Mesendoderm (in vitro differentiated cells): ENCODE measurements at regions not wholly inside any gene's neighbourhood (a gene's known extent, or its start where the extent isn't known, plus 50 kb on each side); places are given as distances from the start of the nearest gene placed in this dataset.
A peak's percentile ranks its signal among the peaks of the same experiment; 100 is the strongest.

ENCODE experiments used
- DNase-seq: peaks from one replicate; pipeline ENCODE4 v3.0.0; 2013
- H2AK5ac ChIP-seq: 2 replicates; pipeline ENCODE4 v1.6.1; 2013; ENCODE audit warnings: low read length, inconsistent platforms
- H2BK120ac ChIP-seq: 2 replicates; pipeline ENCODE4 v1.6.1; 2013; ENCODE audit warnings: low read depth, mild to moderate bottlenecking, low read length, moderate library complexity, mixed read lengths
- H2BK15ac ChIP-seq: replicated peaks from 2 replicates; pipeline ENCODE4 v1.6.1; 2013; ENCODE audit warnings: low read depth, mild to moderate bottlenecking, moderate library complexity
- H2BK5ac ChIP-seq: 2 replicates; pipeline ENCODE4 v1.6.1; 2013; ENCODE audit warnings: low read length, inconsistent platforms
- H3K18ac ChIP-seq: 2 replicates; pipeline ENCODE4 v1.6.1; 2013; ENCODE audit warnings: mild to moderate bottlenecking, low read length, mixed read lengths
- H3K23ac ChIP-seq: one replicate; pipeline ENCODE4 v1.6.1; 2013; ENCODE audit warnings: low read length
- H3K27ac ChIP-seq: 2 replicates; pipeline ENCODE4 v1.5.1; 2013; ENCODE audit warnings: low read depth, mild to moderate bottlenecking, inconsistent platforms, low read length, moderate library complexity
- H3K27me3 ChIP-seq: 2 replicates; pipeline ENCODE4 v1.6.1; 2013; ENCODE audit warnings: low read length, control low read depth, mild to moderate bottlenecking, inconsistent platforms; ENCODE audit not compliant: insufficient read depth, poor library complexity
- H3K36me3 ChIP-seq: 2 replicates; pipeline ENCODE4 v1.6.1; 2013; ENCODE audit warnings: low read length, inconsistent platforms; ENCODE audit not compliant: control insufficient read depth, insufficient read depth
- H3K4ac ChIP-seq: one replicate; pipeline ENCODE4 v1.6.1; 2013; ENCODE audit warnings: low read depth, mild to moderate bottlenecking, low read length, moderate library complexity
- H3K4me1 ChIP-seq: 2 replicates; pipeline ENCODE4 v1.6.1; 2013; ENCODE audit warnings: low read depth, low read length, inconsistent platforms; ENCODE audit not compliant: control insufficient read depth
- H3K4me2 ChIP-seq: 2 replicates; pipeline ENCODE4 v1.6.1; 2013; ENCODE audit warnings: low read length
- H3K4me3 ChIP-seq: 2 replicates; pipeline ENCODE4 v1.5.1; 2013; ENCODE audit warnings: mild to moderate bottlenecking, low read length
- H3K56ac ChIP-seq: one replicate; pipeline ENCODE4 v1.6.1; 2013; ENCODE audit warnings: low read length
- H3K79me1 ChIP-seq: 2 replicates; pipeline ENCODE4 v1.6.1; 2013; ENCODE audit warnings: low read length, inconsistent platforms
- H3K79me2 ChIP-seq: 2 replicates; pipeline ENCODE4 v1.6.1; 2013; ENCODE audit warnings: mild to moderate bottlenecking, low read length; ENCODE audit not compliant: control insufficient read depth, insufficient read depth
- H3K9ac ChIP-seq: 2 replicates; pipeline ENCODE4 v1.6.1; 2013; ENCODE audit warnings: low read length, inconsistent platforms
- H4K5ac ChIP-seq: one replicate; pipeline ENCODE4 v1.6.1; 2013; ENCODE audit warnings: low read length
- H4K8ac ChIP-seq: one replicate; pipeline ENCODE4 v1.6.1; 2013; ENCODE audit warnings: low read depth, mild to moderate bottlenecking, control low read depth, low read length, moderate library complexity
- WGBS: extraction: QIAGEN DNeasy Blood & Tissue Kit; methylation state at CpG from one replicate; pipeline ENCODE4 v1.1.7; 2013; ENCODE audit warnings: low lambda C conversion rate, missing lambda C conversion rate; ENCODE audit not compliant: insufficient coverage; ENCODE audit errors: extremely low coverage; 5-methylcytosine and 5-hydroxymethylcytosine counted together

- peaks cover 2% of the 10 kb centered on the region for H3K4me1 ChIP-seq
- no peak overlapping the region for H2AK5ac ChIP-seq
- H3K56ac ChIP-seq, result no peak overlapping the region
- H2BK5ac ChIP-seq, result no peak overlapping the region
- no peak overlapping the region for H3K18ac ChIP-seq
- H3K9ac ChIP-seq, result no peak overlapping the region
- H3K27me3 ChIP-seq, result no peaks in the 10 kb centered on the region
- H4K8ac ChIP-seq, result no peak overlapping the region
- WGBS, result no CpG with 5 or more reads among the region's 2 CpGs
- no peak overlapping the region for H3K4me3 ChIP-seq
- no peak overlapping the region for H3K4ac ChIP-seq
- H3K23ac ChIP-seq, result no peak overlapping the region
- no peak overlapping the region for H3K4me2 ChIP-seq
- no peak overlapping the region for H2BK15ac ChIP-seq
- no peak for DNase-seq
- no peaks in the 10 kb centered on the region for H3K36me3 ChIP-seq
- H2BK120ac ChIP-seq, result no peak overlapping the region
- H3K79me2 ChIP-seq, result no peaks in the 10 kb centered on the region
- no peak overlapping the region for H4K5ac ChIP-seq
- no peaks in the 10 kb centered on the region for H3K79me1 ChIP-seq
- no peak overlapping the region for H3K27ac ChIP-seq
Observed at GRCh38 chr6:8177721-8178120, 75.4 kb upstream of the EEF1E1 start.

DNA sequence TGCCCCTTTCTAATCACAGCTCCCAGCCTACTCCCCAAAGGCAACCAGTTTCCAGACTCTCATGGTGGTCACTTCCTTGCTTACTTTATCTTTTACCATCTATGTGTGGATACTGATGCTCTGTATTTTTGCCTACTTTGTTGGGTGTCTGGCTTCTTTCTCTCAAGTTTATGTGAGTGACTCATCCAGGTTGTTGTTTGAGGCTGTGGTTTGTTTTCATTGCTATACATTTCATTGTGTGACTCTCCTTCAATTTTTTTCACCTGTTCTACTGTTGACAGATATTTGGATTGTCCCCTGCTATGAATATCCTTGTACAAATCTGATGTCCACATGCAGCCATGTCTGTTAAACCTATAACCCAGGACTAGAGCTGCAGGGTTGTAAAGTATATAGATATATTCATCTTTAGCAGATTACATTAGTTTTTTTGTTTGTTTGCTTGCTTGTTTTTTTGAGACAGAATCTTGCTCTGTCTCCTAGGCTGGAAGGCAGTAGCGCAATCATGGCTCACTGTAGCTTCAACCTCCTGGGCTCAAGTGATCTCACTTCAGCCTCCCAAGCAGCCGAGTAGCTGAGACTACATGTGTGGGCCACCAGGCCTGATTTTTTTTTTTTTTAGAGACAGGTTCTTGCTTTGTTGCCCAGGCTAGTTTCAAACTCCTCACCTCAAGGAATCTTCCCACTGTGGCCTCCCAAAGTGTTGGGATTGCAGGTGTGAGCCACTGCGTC lies 72.9 kb upstream of the EEF1E1 start:
- no peak overlapping the region for H3K4me3 ChIP-seq
- no peak overlapping the region for H2AK5ac ChIP-seq
- no peak overlapping the region for H3K23ac ChIP-seq
- WGBS, result no CpG with 5 or more reads among the region's 3 CpGs
- H3K9ac ChIP-seq, result no peak overlapping the region
- no peaks in the 10 kb centered on the region for H3K27me3 ChIP-seq
- H3K56ac ChIP-seq, result no peak overlapping the region
- no peaks in the 10 kb centered on the region for H3K79me1 ChIP-seq
- no peak overlapping the region for H3K4me2 ChIP-seq
- no peak overlapping the region for H2BK15ac ChIP-seq
- no peak overlapping the region for H3K18ac ChIP-seq
- H4K8ac ChIP-seq, result no peak overlapping the region
- H2BK5ac ChIP-seq, result no peak overlapping the region
- H3K79me2 ChIP-seq, result no peaks in the 10 kb centered on the region
- no peak overlapping the region for H3K27ac ChIP-seq
- H3K4ac ChIP-seq, result no peak overlapping the region
- H4K5ac ChIP-seq, result no peak overlapping the region
- no peak for DNase-seq
- peak overlapping the region; percentile 38 for H2BK120ac ChIP-seq
- no peaks in the 10 kb centered on the region for H3K36me3 ChIP-seq
- peaks cover 1% of the 10 kb centered on the region for H3K4me1 ChIP-seq

DNA sequence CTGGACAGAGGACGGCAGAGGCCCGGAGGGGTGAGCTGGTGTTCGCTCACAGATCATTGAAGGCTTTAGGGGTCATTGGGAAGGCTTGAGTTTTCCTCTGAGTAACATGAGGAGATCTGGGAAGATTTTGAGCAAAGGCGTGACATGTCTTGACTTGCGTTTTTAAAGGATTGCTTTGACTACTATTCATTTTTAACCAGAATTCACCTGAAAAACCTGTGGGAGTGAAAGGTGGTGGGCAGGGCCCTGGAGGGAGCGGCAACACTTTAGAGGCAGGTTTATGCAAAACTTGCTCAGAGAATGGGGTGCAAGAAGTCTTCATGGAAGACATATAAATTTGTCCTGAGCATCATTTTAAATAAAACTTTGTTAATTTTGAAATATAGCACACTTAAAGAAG lies 72.2 kb upstream of the EEF1E1 start:
- Histone ChIP-seq H3K4ac (no peak overlapping the region), H3K79me1 (no peaks in the 10 kb centered on the region), H2AK5ac (no peak overlapping the region), H4K8ac (no peak overlapping the region), H3K56ac (no peak overlapping the region), H2BK15ac (no peak overlapping the region), H3K4me3 (no peak overlapping the region), H3K79me2 (no peaks in the 10 kb centered on the region), H3K4me1 (no peaks in the 10 kb centered on the region), H3K27ac (no peak overlapping the region), H4K5ac (no peak overlapping the region), H3K4me2 (no peak overlapping the region), H2BK120ac (no peak overlapping the region), H2BK5ac (no peak overlapping the region), H3K23ac (no peak overlapping the region), H3K9ac (no peak overlapping the region), H3K36me3 (no peaks in the 10 kb centered on the region), H3K18ac (no peak overlapping the region), H3K27me3 (no peaks in the 10 kb centered on the region)
- WGBS, result no CpG with 5 or more reads among the region's 6 CpGs
- no peak for DNase-seq

GRCh38 chr6:8172530-8172929 lies 70.2 kb upstream of the EEF1E1 start:
- no peak overlapping the region for H3K9ac ChIP-seq
- H3K27me3 ChIP-seq, result no peaks in the 10 kb centered on the region
- H4K5ac ChIP-seq, result no peak overlapping the region
- H3K27ac ChIP-seq, result no peak overlapping the region
- no peak overlapping the region for H3K4ac ChIP-seq
- peak; percentile 87 for DNase-seq
- H3K18ac ChIP-seq, result no peak overlapping the region
- H3K36me3 ChIP-seq, result no peaks in the 10 kb centered on the region
- H3K4me3 ChIP-seq, result no peak overlapping the region
- H3K4me1 ChIP-seq, result no peaks in the 10 kb centered on the region
- no peak overlapping the region for H2BK5ac ChIP-seq
- no peak overlapping the region for H3K56ac ChIP-seq
- WGBS, result no CpG with 5 or more reads among the region's 4 CpGs
- H3K79me1 ChIP-seq, result no peaks in the 10 kb centered on the region
- no peaks in the 10 kb centered on the region for H3K79me2 ChIP-seq
- no peak overlapping the region for H2BK15ac ChIP-seq
- no peak overlapping the region for H3K4me2 ChIP-seq
- no peak overlapping the region for H3K23ac ChIP-seq
- no peak overlapping the region for H4K8ac ChIP-seq
- no peak overlapping the region for H2BK120ac ChIP-seq
- no peak overlapping the region for H2AK5ac ChIP-seq

GRCh38 chr6:8170754-8171153 lies 68.4 kb upstream of the EEF1E1 start:
- Histone ChIP-seq H4K8ac (no peak overlapping the region), H3K4me3 (no peak overlapping the region), H3K4me2 (no peak overlapping the region), H3K79me2 (no peaks in the 10 kb centered on the region), H2BK120ac (no peak overlapping the region), H3K18ac (no peak overlapping the region), H4K5ac (no peak overlapping the region), H3K36me3 (no peaks in the 10 kb centered on the region), H3K4me1 (no peaks in the 10 kb centered on the region), H2BK5ac (no peak overlapping the region), H2BK15ac (no peak overlapping the region), H3K23ac (no peak overlapping the region), H3K27me3 (no peaks in the 10 kb centered on the region), H3K9ac (no peak overlapping the region), H2AK5ac (no peak overlapping the region), H3K56ac (no peak overlapping the region), H3K4ac (no peak overlapping the region), H3K27ac (no peak overlapping the region), H3K79me1 (no peaks in the 10 kb centered on the region)
- no CpG with 5 or more reads among the region's 3 CpGs for WGBS
- DNase-seq, result peak; percentile 89

DNA sequence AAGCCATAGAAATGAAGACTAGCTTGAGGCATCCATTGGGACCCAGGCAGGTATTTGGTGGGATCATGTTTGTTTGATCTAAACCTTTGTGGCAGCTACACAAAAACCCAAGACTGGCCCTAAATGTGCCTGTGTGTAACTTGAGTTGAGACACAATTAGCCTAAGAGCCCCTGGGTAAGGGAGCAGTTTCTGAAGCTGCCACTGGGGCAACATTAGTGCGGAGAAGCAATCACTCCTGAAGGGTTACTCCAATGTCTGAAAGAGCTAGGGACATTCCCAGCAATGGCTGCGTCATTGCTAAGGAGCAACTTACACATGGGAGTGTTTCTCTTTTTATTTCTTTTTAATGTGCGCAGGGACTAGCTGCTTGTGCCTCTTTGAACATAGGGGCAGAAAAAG lies 67.9 kb upstream of the EEF1E1 start:
- no peak overlapping the region for H2BK5ac ChIP-seq
- H4K8ac ChIP-seq, result no peak overlapping the region

More for the DNA sequence above, 67.9 kb upstream of the EEF1E1 start:
- Histone ChIP-seq H3K79me2 (no peaks in the 10 kb centered on the region), H3K9ac (no peak overlapping the region), H4K5ac (no peak overlapping the region), H3K18ac (peak overlapping the region; percentile 23), H3K79me1 (no peaks in the 10 kb centered on the region), H3K4me3 (no peak overlapping the region), H2AK5ac (no peak overlapping the region), H2BK120ac (no peak overlapping the region), H3K4me1 (no peaks in the 10 kb centered on the region), H3K4me2 (no peak overlapping the region), H2BK15ac (no peak overlapping the region), H3K27ac (no peak overlapping the region), H3K23ac (no peak overlapping the region), H3K27me3 (no peaks in the 10 kb centered on the region), H3K56ac (no peak overlapping the region), H3K36me3 (no peaks in the 10 kb centered on the region), H3K4ac (no peak overlapping the region)
- peak; percentile 85 for DNase-seq
- no CpG with 5 or more reads among the region's 3 CpGs for WGBS
